ENCODE measurements at regions not wholly inside any gene's neighbourhood (a gene's known extent, or its start where the extent isn't known, plus 50 kb on each side); places are given as distances from the start of the nearest gene placed in this dataset.

GRCh38 chr3:103906304-103906703, 1460.4 kb upstream of the ALCAM start:
- DNase-seq (ENCODE audit: low spot score) = no peak

DNA sequence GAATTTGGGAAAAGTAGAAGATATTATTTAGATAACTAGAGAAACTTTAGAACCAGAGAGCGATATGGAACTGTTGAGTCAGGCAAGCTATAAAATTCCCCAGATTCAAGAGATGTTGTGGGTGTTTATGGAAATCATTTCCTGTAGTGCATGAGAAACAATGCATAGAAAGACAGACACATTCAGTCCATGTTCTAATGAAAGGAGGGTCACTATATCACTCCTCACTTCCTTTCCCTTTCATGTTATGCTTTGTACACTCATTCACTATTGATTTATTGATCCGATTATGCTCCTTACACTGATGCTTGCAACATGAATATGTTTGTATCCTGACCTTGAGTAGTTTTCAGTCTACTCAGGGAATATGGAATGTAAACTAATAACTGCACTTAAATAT, 1459.9 kb upstream of the ALCAM start:
- DNase-seq (ENCODE audit: low spot score) = no peak

DNA sequence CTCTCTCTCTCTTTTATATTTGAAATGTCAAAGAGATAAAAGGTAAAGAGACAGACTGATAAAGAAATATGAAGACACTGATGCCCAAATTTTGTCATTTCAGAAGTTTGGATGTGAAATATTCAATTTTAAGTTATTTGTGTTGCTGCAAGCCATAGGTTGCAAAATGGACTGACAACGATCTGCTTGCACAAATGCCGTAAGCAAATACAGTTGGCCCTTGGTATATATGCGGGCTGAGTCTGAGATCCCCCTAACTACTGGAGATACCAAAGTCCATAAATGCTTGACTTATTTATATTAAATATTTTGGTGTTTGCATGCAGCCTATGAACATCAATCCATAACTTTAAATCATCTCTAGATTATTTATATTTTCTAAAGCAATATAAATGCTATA, 1459.1 kb upstream of the ALCAM start:
- DNase-seq (ENCODE audit: low spot score) = no peak

DNA sequence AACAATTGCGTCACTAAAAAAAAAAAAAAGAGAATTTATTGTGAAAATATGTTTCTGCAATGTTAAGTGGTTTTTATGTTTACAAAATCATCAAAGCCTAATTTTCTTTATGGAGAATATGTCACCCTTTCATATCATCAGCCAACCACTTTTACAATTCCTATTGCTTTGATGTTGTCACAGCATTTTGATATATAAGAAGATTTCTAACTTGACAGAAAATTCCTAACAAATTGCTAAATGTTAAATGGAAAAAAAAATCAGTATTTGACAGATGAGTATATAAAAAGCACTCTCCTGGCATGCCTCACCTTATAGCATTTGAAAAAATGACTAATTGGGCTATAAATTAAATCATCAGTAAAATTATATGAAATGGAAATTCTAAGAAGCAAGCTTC, 1457.3 kb upstream of the ALCAM start:
- DNase-seq (ENCODE audit: low spot score) = no peak

DNA sequence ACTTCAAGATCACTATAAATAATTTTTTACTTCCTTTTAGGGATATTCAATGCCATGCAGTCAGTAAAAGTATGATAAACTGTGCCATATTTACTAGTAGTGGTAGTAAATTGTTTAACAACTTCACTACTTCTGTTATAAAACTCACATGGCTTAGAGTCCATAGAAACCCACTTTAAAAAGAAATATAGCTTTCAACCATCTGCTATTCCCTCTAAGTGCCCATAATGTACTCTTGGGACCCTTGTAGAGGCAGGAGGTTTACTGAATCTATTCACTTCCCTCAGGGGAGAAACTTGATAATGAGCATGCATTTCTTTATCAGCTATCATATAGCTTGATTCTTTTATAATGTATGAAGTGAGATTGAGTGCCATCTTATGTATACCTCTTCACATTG, 1448.4 kb upstream of the ALCAM start:
- no peak for DNase-seq (ENCODE audit: low spot score)

- no peak for DNase-seq (ENCODE audit: low spot score)
These were observed 1447.4 kb upstream of the ALCAM start for GRCh38 chr3:103919327-103919726.

- DNase-seq (ENCODE audit: low spot score) = no peak
These were observed 1442.8 kb upstream of the ALCAM start for GRCh38 chr3:103923907-103924306.

- no peak for DNase-seq (ENCODE audit: low spot score)
These were observed 1442.2 kb upstream of the ALCAM start for GRCh38 chr3:103924544-103924943.

GRCh38 chr3:103926936-103927335, 1439.8 kb upstream of the ALCAM start:
- DNase-seq (ENCODE audit: low spot score) = no peak

DNA sequence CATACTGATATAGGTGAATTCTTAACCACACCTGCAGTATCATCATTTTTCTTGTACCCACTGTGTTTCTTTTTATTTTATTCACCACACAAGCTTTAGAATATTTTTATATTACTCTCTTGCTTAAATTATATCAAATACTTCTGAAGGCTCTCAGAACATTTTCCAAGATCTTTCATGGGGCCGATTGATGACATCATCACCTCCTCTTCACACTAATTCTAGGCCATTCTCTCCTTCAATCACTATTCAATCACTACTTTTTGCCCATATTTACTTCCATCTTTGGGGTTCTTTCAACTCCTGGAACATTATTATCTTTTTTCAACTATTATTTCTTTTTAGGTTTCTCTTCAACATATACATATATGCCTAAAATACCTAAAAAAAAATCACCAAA, 1438.8 kb upstream of the ALCAM start:
- no peak for DNase-seq (ENCODE audit: low spot score)

DNA sequence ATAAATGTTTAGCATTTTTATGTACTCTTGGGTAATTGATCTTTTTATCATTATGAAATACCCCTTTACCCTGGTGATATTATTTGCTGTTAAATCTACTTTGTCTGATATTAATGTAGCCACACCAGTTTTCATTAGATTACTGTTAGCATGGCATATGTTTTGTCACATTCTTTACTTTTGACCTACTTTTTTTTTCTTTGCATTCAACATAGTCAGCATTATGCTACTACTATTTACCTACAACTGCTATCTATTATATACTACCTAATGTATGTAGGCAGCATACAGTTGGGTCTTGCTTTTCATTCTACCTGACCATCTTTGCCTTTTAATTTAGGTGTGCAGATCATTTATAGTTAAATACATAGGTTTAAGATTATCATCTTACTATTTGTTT, 1429.6 kb upstream of the ALCAM start:
- DNase-seq (ENCODE audit: low spot score) = no peak

DNA sequence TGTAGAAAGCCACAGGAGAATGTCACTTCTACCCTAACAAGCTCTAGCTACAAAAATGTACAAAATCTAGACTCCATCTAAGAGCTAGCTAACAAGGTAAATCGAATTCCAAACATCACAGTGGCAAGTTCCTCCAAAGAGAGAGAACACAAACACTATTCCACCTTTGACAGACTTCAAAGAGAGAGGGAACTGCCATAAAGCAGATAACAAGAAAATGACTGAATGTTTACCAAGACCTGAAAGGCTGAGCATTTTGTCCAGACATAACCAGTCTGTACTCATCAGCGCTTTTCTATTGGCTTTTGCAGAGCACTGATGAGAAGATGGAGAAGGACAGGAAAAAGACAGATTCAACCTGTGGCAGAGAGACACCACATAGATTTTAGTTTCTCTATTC, 1419.6 kb upstream of the ALCAM start:
- no peak for DNase-seq (ENCODE audit: low spot score)

GRCh38 chr3:103949693-103950092, 1417.0 kb upstream of the ALCAM start:
- DNase-seq (ENCODE audit: low spot score) = no peak

DNA sequence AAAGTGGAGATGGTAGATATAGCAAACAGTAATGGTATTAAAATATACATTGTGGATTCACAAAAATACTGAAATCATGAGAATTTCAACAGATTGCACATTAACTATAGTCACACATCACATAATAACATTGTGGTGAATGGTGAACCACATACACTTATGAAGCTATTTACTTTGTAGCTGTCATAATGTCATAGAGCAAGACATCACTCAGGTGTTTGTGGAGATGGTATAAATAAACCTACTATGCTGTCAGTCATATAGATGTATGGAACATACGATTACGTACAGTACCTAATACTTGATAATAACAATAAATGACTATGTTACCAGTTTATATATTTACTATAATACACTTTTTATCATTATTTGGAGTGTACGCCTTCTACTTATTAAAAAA, 1416.0 kb upstream of the ALCAM start:
- no peak for DNase-seq (ENCODE audit: low spot score)

GRCh38 chr3:103953796-103954195, 1412.9 kb upstream of the ALCAM start:
- no peak for DNase-seq (ENCODE audit: low spot score)

DNA sequence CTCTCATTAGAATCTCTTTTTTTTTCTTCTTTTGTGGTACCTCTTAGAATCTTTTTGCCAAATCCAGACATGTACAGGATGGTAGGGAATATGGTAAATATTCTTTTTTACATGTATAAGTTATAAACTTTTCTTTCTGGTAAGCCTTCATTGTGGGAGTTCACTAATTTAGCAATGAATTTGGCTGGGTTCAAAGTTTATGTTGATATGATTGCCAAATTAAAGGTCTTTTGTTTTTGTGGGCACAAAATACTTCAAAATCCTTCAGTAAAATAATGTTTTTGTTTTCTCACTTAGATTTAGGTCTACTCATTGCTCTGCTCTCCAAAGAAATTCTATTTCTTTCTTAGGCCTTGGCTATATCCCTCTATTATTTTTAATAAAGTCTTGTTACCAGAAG, 1405.9 kb upstream of the ALCAM start:
- no peak for DNase-seq (ENCODE audit: low spot score)

- no peak for DNase-seq (ENCODE audit: low spot score)
These were observed 1403.1 kb upstream of the ALCAM start for GRCh38 chr3:103963599-103963998.

DNA sequence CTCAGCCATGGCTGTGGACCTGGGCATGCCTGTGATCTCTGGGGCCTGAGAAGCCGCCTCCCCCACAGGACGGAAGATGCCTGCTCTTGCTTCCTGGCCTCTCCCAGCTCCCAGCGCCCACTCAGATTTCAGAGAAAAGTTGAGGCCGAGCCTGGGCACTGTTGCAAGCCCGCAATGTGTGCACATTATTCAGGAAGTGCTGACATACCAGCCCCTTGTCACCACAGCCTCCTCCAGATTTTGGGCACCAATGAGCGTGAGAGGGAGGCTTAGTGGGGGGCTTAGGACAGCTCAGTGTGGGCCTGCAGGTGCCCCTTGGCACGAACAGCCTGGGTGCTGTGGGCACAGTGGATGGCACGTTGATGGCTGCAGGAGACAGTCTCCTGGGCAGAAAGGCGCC, 1400.9 kb upstream of the ALCAM start:
- no peak for DNase-seq (ENCODE audit: low spot score)

GRCh38 chr3:103966749-103967148, 1400.0 kb upstream of the ALCAM start:
- no peak for DNase-seq (ENCODE audit: low spot score)

DNA sequence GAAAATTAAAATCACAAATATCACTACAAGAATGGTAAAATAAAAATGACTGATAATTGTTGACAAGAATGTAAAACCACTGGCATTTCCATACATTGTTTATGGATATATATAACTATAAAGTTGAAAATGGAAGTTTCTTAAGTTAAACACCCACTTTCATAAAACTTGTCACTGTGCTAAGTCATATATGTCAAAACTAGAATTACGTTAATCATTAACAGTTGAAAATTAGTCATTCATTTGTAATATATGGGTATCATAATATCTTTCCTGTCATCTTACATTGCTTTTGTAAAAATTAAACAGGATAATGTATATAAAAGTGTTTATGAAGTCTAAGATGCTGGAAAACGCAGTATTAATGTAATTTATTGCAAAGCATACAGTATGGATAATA, 1398.6 kb upstream of the ALCAM start:
- DNase-seq (ENCODE audit: low spot score) = no peak

DNA sequence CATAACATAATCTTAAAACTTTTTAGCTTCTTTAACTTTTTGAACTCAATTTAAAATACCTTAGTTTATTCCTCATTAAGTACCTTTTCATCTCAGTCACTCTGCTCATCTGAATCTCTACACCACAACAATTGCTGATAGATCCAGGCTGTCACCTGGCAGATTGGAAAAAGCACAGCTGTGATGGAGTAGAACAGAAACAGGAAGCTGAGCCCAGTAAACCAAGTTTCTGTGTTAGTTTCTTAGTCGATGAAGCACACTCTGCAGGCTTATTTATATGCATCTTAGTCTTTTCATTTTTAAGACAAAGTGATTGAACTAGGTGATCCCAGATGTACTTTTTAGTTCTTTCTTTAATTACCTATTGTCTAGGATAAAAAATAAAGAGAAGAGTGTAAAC, 1398.0 kb upstream of the ALCAM start:
- no peak for DNase-seq (ENCODE audit: low spot score)

DNA sequence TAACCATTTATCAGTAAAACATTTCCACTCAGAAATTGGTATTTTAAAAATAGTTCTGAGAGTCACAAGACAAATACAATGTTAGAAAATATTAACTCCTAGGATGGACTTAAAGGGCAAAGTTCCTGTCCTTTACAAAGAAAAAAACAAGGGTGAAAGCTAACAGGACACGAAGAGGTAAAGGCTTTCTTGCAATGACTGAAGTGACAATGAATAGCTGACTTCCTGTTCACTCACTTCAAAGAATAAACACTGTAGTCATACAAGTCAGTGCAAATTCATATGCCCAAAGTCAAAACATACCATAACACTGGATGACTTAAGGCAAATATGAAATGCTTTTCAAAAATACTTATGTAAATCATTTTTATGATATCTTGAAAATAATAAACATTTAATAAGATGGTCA, 1389.8 kb upstream of the ALCAM start:
- no peak for DNase-seq (ENCODE audit: low spot score)

DNA sequence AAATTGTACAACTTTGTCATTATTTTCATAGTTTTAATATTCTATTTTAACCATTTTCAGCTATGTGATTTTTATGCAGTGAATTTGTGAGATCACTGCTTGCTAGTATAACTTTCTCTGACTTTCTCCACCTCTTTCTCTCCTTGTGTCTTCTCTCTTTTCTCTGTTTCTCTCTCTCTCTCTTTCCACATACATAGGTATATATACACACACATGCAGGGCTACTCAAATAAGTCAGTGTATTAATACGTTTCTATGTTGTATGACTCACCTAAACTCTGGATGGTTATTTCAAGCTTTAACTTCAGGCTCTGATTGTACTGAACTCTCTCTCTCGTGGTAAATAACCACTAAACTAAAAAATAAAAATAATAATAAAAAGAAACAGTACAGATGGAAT, 1389.3 kb upstream of the ALCAM start:
- DNase-seq (ENCODE audit: low spot score) = no peak

- DNase-seq (ENCODE audit: low spot score) = no peak
These were observed 1375.1 kb upstream of the ALCAM start for GRCh38 chr3:103991461-103992115.

- DNase-seq (ENCODE audit: low spot score) = no peak
These were observed 1374.2 kb upstream of the ALCAM start for GRCh38 chr3:103992469-103992868.
